Panc1 (cell line): ENCODE measurements at regions not wholly inside any gene's neighbourhood (a gene's known extent, or its start where the extent isn't known, plus 50 kb on each side); places are given as distances from the start of the nearest gene placed in this dataset.

Experiments used
- ATAC-seq: fragments of 200-7000 bp; cut with Tn5 transposase; 2 replicates; pipeline ENCODE4 v1.9.1; 2020; ENCODE audit warnings: mild to moderate bottlenecking, moderate library complexity
- BruUV-seq: library from RNA; stranded (reverse); fragments of 400-500 nt; replicated peaks from 2 replicates; lab custom pipeline; 2021; lab: Mats Ljungman, UMichigan
- CTCF ChIA-PET: fragments of 300-600 bp; sonication (Branson Sonifier 250); formaldehyde crosslinking; loops from one replicate; lab custom pipeline; 2022; ENCODE audit warnings: antibody characterized with exemption; lab: Charles Lee
- POLR2A ChIA-PET: fragments of 300-600 bp; sonication (Branson Sonifier 250); formaldehyde crosslinking; loops from one replicate; lab custom pipeline; 2022; ENCODE audit warnings: antibody characterized with exemption; lab: Charles Lee
- DNase-seq: peaks from one replicate; pipeline ENCODE4 v3.0.0-alpha.2; 2010; ENCODE audit warnings: low read depth, low spot score
- H3K27ac ChIP-seq: 2 replicates; pipeline ENCODE4 v1.5.1; 2011; ENCODE audit warnings: mild to moderate bottlenecking, low read length, inconsistent platforms
- H3K27me3 ChIP-seq: fragments of 200-500 bp; sonication (Bioruptor generic); 2 replicates; pipeline ENCODE4 v1.6.0; 2014; ENCODE audit warnings: low read length, inconsistent platforms; ENCODE audit not compliant: control insufficient read depth, insufficient read depth
- H3K36me3 ChIP-seq: fragments of 200-500 bp; sonication (Bioruptor generic); 2 replicates; pipeline ENCODE4 v1.5.1; 2014; ENCODE audit warnings: inconsistent platforms, mild to moderate bottlenecking, low read length, moderate library complexity; ENCODE audit not compliant: control insufficient read depth, insufficient read depth
- H3K4me1 ChIP-seq: 2 replicates; pipeline ENCODE4 v1.5.1; 2011; ENCODE audit warnings: inconsistent platforms, mild to moderate bottlenecking, low read length, moderate library complexity; ENCODE audit not compliant: control insufficient read depth, insufficient read depth
- H3K4me3 ChIP-seq, 2 experiments: 2 replicates each; pipeline ENCODE4 v1.5.1; 2011 to 2012; ENCODE audit warnings: low read depth in 2 of 2, low read length in 2 of 2, mild to moderate bottlenecking in 2 of 2, inconsistent platforms in 1 of 2, moderate library complexity in 1 of 2
- H3K9me3 ChIP-seq: fragments of 200-500 bp; sonication (Bioruptor generic); 2 replicates; pipeline ENCODE4 v1.5.1; 2014; ENCODE audit warnings: low read depth, mild to moderate bottlenecking, inconsistent platforms, low read length, moderate library complexity; ENCODE audit not compliant: control insufficient read depth, insufficient read depth
- POLR2AphosphoS5 ChIP-seq: IDR thresholded peaks from 2 replicates; pipeline ENCODE4 v1.6.1; 2012; ENCODE audit warnings: mild to moderate bottlenecking, low read depth, low read length, moderate library complexity
- SIN3A ChIP-seq: IDR thresholded peaks from 2 replicates; pipeline ENCODE4 v1.6.1; 2012; ENCODE audit warnings: low read depth, mild to moderate bottlenecking, low read length, moderate library complexity, borderline replicate concordance; ENCODE audit not compliant: insufficient read depth
- TCF7L2 ChIP-seq: IDR thresholded peaks from 2 replicates; pipeline ENCODE4 v1.6.1; 2011; ENCODE audit warnings: mild to moderate bottlenecking, low read depth, low read length, inconsistent platforms
- in situ Hi-C: cut with HindIII; loops from 2 replicates; pipeline ENCODE4 v1.10.0; 2016; ENCODE audit warnings: low sequenced_read_pairs, low pct_unique_long_range_greater_than_20kb
- intact Hi-C: fragments of 100-400 bp; cut with micrococcal nuclease; formaldehyde crosslinking; loops from one replicate; pipeline ENCODE4 v1.10.0; 2022; ENCODE audit not compliant: unreplicated experiment
- TF ChIP-seq, protein P1 (sequence below): fragments of 450-650 bp; IDR thresholded peaks from 2 replicates; pipeline ENCODE4 v1.5.1; 2017; ENCODE audit warnings: mild to moderate bottlenecking
- TF ChIP-seq, protein P2 (sequence below), 2 experiments: IDR thresholded peaks; 2 replicates each; pipeline ENCODE4 v1.6.1; 2011 to 2012; ENCODE audit warnings: low read depth in 2 of 2, control low read depth in 1 of 2, low read length in 1 of 2, mild to moderate bottlenecking in 1 of 2, moderate library complexity in 1 of 2; ENCODE audit not compliant: insufficient read depth in 1 of 2

DNA sequence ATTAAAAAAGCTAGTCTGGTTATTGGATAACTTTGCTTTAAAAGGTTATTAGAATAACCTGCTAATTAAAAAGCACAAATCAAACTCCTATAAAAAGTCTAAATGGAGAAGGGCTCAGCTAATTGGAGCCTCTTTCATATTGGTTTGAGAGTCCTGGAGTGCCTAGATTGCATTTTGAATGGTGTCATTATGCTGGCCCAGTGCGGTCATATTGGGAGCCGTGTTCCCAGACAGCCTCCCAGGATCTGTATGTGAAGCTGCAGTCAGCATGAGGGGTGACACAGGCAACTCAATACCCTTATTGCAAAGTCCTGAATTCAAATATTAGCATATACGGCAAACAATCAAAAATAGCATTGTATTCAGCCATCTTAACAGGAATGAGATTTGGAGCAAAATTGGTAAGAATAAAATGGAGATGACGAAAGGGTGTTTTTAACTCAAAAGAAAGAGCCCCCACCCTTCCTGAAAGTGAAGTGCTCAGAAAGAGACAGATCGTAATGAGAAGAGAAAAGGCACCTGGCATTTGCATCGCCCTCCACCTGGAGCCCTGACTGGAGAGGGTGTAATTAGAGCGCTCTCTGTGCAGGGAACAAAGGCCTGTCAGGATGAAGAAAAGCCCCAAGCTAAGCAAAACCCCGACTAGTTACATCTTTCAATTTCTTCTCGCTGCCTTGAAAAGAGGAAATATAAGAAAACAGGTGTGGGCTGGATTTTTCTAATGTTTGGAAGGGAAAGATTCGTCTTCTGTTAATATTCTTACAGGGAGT lies 621.0 kb upstream of the ADAMTS16 start:
- intact Hi-C loops = loop anchor here (10.0 kb wide), 1 partner anchor 346 kb away; no protein-coding TSS in a partner anchor
- ChIA-PET CTCF (no interaction called here), POLR2A (no interaction called here)

DNA sequence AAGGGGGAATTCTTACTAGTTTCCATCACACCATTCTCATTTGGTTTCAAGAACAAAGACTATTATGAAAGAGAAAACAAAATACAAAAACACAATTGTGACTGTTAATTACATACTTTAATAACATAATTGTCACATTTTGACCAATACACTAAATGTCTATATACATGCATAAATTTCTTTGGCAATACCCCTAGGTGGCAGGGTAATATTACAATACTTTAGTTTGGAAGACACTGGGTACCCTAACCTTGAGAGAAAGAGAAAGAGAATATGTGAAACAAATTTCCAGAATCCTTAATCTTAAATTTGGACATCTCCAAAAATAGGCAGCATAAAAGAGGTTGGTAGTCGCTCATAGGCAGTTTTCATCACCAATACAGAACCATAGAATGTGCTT lies 619.6 kb upstream of the ADAMTS16 start:
- ATAC-seq (no peak), DNase-seq (no peak)
- BruUV-seq = no TSS peak
- Histone ChIP-seq H3K4me3 (no peak overlapping the region), H3K9me3 (no peaks in the 10 kb centered on the region), H3K36me3 (no peaks in the 10 kb centered on the region), H3K4me1 (no peaks in the 10 kb centered on the region), H3K27ac (no peak overlapping the region), H3K27me3 (no peaks in the 10 kb centered on the region)
- in situ Hi-C loops (no loop called here), intact Hi-C loops (no loop called here)
- CTCF ChIA-PET = no interaction called here
- POLR2A ChIA-PET = no interaction called here
- TF ChIP-seq, protein P1, sequence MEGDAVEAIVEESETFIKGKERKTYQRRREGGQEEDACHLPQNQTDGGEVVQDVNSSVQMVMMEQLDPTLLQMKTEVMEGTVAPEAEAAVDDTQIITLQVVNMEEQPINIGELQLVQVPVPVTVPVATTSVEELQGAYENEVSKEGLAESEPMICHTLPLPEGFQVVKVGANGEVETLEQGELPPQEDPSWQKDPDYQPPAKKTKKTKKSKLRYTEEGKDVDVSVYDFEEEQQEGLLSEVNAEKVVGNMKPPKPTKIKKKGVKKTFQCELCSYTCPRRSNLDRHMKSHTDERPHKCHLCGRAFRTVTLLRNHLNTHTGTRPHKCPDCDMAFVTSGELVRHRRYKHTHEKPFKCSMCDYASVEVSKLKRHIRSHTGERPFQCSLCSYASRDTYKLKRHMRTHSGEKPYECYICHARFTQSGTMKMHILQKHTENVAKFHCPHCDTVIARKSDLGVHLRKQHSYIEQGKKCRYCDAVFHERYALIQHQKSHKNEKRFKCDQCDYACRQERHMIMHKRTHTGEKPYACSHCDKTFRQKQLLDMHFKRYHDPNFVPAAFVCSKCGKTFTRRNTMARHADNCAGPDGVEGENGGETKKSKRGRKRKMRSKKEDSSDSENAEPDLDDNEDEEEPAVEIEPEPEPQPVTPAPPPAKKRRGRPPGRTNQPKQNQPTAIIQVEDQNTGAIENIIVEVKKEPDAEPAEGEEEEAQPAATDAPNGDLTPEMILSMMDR = no peak; the same call in 1 of the 2 replicates
- TF ChIP-seq TCF7L2 (no peak), POLR2AphosphoS5 (no peak), SIN3A (no peak)
- TF ChIP-seq, protein P2, sequence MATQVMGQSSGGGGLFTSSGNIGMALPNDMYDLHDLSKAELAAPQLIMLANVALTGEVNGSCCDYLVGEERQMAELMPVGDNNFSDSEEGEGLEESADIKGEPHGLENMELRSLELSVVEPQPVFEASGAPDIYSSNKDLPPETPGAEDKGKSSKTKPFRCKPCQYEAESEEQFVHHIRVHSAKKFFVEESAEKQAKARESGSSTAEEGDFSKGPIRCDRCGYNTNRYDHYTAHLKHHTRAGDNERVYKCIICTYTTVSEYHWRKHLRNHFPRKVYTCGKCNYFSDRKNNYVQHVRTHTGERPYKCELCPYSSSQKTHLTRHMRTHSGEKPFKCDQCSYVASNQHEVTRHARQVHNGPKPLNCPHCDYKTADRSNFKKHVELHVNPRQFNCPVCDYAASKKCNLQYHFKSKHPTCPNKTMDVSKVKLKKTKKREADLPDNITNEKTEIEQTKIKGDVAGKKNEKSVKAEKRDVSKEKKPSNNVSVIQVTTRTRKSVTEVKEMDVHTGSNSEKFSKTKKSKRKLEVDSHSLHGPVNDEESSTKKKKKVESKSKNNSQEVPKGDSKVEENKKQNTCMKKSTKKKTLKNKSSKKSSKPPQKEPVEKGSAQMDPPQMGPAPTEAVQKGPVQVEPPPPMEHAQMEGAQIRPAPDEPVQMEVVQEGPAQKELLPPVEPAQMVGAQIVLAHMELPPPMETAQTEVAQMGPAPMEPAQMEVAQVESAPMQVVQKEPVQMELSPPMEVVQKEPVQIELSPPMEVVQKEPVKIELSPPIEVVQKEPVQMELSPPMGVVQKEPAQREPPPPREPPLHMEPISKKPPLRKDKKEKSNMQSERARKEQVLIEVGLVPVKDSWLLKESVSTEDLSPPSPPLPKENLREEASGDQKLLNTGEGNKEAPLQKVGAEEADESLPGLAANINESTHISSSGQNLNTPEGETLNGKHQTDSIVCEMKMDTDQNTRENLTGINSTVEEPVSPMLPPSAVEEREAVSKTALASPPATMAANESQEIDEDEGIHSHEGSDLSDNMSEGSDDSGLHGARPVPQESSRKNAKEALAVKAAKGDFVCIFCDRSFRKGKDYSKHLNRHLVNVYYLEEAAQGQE (IDR thresholded peaks at IDR 0.05; ENCODE audit: insufficient read depth in 1 of 2, low read depth in 2 of 2, low read length in 1 of 2) = no peak

More for the DNA sequence above, 621.0 kb upstream of the ADAMTS16 start:
- ATAC-seq = no peak
- no peaks in the 10 kb centered on the region for H3K9me3 ChIP-seq
- in situ Hi-C loops = no loop called here
- TF ChIP-seq POLR2AphosphoS5 = no peak
- TF ChIP-seq, protein P2 (IDR thresholded peaks at IDR 0.05; ENCODE audit: insufficient read depth in 1 of 2, low read depth in 2 of 2, low read length in 1 of 2) = no peak
- TF ChIP-seq SIN3A = no peak
- TF ChIP-seq, protein P1 = no peak
- TF ChIP-seq TCF7L2 = no peak
- no peak for DNase-seq
- BruUV-seq = no TSS peak
- no peaks in the 10 kb centered on the region for H3K36me3 ChIP-seq
- H3K27ac ChIP-seq = no peak overlapping the region
- H3K27me3 ChIP-seq = no peaks in the 10 kb centered on the region
- H3K4me3 ChIP-seq = no peak overlapping the region
- no peaks in the 10 kb centered on the region for H3K4me1 ChIP-seq
